ENCODE measurements at regions not wholly inside any gene's neighbourhood (a gene's known extent, or its start where the extent isn't known, plus 50 kb on each side); places are given as distances from the start of the nearest gene placed in this dataset.
"Not testable (repeated sequence)": the region's sequence is repeated elsewhere in the genome, so short reads cannot be mapped to it uniquely, and the experiment has no call there.

DNA sequence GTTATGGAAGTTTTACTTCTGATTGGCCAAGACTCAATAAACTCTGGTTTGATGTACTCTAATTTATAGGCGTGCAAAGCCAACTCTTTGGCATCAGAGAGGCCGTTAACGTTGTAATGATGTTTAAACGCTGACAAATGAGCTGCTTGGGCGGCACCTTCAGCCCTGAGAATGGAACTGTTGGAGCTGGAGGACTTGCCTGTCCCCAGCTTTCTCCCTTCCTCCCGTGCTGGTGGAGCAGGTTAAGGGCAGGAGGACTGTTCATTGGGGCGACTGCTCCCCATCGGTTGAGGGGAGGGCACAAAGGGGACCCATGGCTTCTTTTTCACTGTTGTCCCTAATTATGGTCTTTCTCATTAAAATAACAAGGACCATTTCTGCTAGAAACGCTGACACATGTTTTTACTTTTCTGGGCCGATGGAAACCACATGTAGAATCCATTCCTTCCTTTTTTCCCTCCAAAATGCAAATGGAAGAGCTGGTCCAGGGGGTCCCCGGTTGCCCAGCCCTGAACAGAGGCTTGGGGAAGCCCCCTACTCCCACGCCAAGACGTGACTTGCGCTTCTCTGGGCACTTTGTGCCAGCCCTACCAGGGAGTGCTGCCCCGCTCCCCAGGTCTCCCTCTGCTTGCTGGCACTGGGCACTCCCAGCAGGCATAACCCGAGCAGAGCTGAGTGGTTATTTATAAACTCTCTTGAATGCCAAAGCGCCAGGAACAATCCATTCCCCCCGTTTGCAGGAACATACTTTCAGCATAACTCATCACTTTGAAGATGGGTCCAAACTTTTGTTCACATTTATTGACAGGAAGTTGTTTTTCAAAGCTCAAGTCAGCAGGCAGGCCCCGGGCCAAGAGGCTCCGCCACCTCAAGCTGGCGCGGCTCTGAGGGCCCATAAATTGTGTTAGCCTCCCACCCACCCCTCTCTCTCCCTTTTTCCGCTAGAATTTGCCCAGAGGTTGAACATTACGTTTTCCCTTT lies 170.1 kb downstream of the ASB1 start:
- DNase-seq (ENCODE audit: low spot score in 2 of 2) (peak in 1 of 2 donors; percentile 52), FAIRE-seq (no peak)

DNA sequence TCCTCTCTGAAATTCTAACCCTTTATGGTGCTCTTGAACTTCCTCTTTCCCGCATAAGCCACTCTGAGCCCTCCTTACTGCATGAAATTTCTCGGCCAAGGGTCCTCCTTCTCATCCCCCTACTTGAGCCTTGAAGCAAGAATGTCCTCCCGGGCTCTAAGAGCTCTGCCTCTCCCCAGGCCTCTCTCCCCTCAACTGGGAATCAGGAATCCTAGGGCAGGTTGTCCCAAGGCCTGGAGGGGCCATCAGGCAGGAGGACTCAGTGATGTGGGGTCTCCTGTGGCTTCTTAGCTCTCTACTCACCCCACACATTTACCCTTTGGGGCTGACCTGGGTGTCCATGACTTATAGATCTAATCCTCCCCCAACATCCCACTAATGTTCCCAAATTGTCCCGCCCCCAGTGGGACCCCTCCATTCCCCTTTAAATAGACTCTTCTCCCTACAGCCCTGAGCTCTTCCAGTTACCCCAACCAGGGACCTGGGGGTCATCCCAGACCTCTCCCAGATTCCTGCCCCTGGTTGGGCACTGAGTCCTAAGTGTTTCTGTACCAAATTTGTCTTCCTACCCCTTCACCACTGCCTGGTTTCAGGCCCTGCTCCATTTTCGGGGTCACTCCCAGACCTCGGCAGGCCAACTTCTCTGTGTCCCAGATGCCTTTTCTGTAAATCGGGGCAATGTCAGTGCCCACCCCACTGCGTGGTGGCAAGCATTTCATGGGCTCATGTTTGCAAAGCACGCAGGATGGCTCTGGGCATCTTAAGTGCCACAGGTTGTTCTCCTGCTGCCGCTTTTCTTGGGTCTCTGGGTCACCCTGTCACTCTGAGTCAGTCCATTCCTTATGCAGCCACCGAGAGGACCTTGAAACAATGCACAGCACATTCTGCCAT lies 171.2 kb downstream of the ASB1 start:
- no peak for FAIRE-seq
- no peak for DNase-seq (ENCODE audit: low spot score in 2 of 2)

DNA sequence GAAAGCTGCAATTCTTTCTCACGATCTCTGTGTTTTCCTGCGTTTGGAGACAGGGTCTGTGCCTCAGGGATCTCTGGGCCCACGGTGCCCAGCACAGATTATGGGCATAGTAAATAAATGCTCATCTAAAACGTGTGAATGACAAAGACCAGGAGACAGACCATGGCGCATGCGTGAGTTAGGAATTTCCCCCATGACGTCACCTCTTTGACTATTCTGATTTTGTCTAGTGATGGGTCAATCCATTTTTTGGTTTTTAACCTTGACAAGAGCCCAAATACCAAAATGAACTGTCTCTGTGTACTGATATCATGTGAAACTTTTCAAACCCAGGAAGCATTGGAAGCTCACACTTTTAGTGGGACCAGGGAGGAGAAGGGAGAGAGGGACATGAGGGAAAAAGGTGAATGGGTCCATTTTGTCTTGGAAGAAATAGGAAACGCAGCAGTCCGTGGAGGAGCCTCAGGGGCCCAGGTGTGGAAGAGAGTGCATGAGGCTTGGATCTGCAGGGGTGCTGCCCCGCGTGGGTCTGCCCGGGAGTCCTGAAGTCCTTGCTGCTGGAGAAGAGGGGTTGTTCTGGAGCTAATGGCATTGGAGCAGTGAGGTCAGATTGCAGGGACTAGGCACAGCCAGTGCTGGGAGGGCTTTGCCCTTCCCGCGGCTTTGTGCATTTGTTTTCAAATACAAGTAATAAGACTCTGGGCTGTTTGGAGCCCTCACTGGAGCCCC lies 172.2 kb downstream of the ASB1 start:
- no peak for FAIRE-seq
- DNase-seq (ENCODE audit: low spot score in 2 of 2), result no peak

DNA sequence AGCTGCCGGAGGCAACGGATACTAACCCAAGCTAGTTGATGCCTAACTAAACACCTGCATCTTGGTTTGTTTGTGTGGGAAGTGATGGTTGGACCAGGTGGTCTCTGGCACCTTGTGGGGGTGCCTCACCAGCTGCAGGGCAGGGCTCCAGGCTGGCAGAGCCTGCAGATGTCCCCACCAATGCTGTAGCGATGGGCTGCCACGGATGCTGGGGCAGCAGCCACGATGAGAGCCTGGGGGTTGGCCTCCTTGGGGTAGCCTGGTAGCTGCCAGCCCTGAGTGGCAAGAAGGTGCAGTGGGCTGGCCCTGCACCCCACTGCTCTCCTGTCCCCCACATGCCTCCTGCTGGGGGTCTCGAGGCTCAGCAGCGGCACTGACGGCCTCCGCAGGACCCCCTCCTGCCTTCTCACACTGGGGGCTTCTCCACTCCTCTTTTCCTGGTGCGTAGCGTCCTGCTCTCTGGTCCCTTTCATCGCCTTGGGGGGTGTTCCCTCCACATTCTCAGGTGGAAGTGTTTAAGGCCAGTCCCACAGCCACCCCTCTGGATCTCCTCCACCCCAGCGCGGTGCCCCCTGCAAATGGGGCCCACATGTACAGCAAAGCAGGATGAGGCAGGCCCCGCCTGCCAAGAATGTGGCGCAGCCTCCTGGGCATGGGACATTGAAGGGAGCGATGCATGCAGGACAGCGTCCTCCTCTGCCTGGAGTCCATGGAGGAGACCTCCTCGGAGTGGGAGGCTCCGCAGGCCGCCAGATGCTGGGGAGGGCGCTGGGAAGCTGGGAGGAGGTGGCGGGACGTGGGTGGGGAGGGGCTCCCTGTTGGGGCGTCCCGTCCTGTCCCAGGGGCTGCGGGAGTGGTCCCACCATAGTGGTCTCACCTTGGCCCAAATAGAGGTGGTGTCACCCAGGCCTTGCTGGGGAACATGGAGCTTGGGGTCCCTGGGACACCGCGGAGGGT lies 173.1 kb downstream of the ASB1 start:
- no peak for DNase-seq (ENCODE audit: low spot score in 2 of 2)
- no peak for FAIRE-seq

DNA sequence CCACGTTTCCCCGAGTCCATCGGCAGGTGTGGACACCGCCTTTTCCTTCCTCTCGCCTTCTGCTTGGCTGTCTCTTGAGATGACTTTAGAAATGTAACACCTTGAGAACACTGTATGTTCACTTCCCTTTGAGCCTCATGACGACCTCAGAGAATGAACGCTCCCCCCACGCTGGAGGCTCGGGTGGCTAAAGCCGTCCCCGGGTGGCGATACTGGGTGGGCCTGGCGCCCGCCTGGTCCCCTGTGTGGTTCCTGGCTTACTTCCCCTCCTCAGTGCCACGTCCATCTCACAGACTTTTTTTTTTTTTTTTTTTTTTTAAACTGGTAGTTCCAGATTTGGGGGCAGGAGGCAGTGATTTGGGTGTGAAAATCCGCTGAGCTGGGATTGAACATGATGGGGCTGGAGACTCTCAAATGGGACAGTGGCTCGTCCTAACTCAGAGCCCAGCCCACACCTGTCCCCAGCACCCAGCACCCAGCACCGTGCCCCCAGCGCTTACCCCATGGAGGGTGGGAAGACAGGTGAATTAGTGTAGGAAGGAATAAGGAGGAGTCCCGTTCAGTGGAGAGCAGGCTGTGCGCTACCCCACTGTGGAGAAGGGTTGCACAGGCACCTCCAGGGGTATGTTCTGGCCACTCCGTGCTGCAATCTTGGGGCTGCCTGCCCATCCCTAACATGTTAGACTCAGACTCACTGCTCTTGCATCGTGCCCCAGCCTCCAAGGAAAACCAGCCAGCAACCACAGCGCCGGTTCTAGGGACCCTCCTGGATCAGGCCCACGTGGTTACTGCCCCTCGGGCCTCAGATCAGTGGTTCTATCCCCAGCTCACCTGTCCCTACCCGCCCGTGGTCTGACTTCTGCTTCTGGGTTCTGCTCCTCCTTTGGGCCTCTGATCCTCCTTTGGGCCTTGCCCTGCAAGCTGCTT lies 174.0 kb downstream of the ASB1 start:
- DNase-seq (ENCODE audit: low spot score in 2 of 2), result no peak
- FAIRE-seq, result no peak

DNA sequence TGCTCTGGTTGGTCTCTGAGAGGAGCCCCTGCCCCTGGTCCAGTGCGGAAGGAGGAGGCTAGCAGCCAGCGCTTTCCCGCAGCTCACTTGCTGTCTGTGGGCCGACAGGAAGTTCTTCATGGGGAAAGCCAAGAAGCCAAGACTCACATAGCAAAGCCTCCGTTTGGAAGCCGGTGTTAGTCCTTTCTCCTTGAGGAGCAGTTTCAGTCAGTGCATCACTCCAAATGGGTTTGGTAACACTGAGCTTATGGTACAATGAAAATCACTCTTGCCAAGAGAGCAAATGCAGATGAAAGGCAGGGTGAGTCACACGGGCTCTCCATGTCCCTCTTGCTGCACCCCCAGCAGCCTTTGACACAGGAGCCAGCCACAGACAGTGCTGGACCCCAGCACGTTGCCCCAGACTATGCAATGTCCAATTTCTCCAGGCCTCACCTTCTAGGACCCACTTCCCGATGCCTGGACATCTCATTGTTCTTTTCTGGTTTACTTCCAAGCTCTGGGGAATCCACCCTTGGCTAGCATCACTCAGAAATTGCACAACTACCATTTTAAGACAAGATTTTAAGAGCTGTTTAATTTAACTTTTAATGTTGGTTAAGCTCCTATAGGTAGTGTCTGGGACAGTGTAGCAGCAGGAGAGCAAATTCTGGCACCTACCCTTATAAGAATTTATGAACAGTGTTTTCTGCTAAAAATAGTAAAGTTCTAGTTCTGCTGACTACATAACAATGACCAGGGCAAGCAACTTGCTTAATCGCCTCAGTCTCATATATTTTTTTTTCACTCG lies 174.9 kb downstream of the ASB1 start:
- FAIRE-seq (no peak), DNase-seq (ENCODE audit: low spot score in 2 of 2) (no peak)

DNA sequence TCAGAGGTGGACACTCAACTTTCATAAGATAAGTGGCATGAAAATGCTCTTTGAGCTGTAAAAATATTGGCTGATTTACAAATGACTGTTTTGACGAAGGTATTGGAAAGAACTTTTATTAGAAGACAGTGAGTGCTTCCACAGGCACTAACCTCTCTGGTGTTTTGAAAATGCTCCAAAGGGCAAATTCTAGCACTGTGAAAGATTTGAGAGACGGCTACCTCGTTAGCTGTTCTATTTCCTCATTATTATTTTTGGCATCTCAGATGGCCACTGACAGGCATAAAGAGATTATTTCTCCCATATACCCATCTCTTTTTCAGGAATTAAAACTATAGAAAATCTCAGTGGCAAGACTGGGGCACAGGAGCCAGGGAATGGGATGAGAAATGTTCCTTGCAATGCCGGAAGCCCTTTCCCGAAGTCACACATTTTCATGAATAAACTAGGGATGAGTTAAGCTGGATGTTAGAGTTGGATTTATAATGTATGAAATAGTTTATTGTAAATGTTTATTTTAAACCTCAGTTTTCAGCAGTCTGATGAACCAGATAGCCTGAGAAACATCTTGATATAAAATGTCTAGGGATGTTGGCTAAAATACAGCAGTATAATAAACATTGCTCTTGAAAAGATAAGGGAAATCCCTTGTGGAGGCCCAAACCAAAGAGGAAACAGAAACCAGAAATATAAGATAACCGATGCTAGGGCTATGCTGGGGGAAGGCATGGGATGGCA lies 175.7 kb downstream of the ASB1 start:
- DNase-seq (ENCODE audit: low spot score in 2 of 2) (no peak), FAIRE-seq (no peak)

DNA sequence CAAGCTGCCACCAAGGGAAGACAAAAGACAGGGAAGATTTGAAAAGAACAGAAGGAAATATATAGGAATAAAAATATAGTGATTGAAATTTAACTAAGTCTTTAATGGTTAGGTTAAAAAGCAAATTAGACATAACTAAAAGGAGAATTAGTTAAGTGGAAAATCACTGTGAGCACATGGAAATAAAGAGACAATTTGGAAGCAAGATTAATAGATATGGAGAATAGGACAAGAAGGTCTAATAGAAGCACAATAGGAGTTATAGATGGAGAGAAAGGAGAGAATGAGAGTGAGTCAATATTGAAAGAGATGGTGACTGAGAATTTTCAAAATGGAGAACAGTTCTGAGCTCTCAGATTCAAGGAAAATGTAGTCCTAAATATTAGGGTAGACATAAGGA lies 176.9 kb downstream of the ASB1 start:
- DNase-seq (ENCODE audit: low spot score in 2 of 2) (no peak), FAIRE-seq (no peak)

DNA sequence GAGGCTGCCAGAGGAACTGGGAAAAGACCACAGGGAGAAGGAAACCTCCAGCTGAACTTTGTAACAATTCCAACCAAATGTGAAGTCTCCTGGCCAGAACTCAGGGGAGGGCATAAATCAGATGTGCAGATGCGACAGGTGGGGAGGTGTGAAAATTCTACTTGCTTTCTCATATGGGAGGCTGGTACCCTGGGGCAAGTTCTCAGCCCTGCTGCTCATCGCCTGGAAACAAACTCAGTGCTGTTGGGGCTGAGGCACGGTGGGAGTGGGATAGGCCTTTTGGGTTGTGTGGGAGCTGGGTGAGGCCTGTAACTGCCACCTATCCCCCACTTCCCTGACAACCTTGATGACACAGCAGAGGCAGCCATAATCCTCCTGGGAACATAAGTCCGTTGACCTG lies 179.6 kb downstream of the ASB1 start:
- DNase-seq (ENCODE audit: low spot score in 2 of 2) (no peak), FAIRE-seq (no peak)

DNA sequence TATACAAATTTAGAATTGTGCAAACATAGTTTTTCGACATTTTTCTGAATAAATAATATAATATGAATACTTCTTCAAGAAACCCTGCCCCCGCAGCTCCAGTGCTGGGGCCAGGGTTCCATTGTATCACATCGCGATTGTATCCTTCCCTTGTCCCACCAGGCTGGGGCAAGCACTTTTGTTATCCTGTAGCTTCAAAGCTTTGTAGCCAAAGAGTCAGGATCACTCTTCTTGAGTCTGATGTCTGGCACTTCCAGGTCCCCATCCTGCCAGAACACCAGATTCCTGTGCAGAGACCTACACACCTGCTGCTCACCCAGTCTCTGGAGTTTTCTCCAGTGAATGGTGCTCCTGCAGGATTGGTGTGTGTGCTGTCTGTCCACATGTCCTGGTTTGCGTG lies 186.9 kb downstream of the ASB1 start:
- DNase-seq (ENCODE audit: low spot score in 2 of 2) (no peak), FAIRE-seq (no peak)

DNA sequence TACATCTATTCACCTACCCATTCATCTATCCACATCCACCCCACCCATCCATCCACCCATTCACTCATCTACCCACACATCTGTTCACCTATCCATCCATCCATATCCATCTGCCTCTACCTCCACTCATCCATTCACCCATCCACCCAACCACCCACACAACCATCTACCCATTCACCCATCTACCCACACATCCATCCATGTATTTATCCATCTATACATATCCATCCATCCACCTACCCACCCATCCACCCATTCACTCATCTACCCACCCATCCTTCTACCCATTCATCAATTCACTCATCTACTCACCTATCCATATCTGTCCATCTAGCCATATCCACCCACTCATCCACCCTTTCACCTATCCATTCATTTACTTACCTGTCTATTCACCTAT lies 187.6 kb downstream of the ASB1 start:
- DNase-seq (ENCODE audit: low spot score in 2 of 2), result no peak
- FAIRE-seq, result no peak

DNA sequence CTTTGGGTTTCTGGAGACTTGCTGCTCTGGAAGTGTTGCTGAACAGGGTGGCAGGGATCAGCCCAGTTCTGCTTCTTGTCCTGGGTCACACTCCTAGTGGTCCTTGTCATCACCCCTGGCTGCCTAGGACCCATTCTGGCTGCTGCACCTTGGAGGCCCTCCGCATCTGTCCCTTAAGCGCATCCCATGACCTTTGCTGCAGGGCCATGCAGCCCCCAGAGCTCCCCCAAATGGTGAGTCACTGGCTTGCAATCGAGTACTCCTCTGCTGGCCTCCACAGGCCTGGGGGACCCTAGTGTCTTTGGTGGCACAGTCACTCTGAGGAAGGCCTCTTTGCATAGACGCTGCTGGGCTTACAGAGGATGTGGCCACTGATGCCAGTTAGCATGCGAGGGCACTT lies 188.5 kb downstream of the ASB1 start:
- DNase-seq (ENCODE audit: low spot score in 2 of 2) (no peak), FAIRE-seq (no peak)

DNA sequence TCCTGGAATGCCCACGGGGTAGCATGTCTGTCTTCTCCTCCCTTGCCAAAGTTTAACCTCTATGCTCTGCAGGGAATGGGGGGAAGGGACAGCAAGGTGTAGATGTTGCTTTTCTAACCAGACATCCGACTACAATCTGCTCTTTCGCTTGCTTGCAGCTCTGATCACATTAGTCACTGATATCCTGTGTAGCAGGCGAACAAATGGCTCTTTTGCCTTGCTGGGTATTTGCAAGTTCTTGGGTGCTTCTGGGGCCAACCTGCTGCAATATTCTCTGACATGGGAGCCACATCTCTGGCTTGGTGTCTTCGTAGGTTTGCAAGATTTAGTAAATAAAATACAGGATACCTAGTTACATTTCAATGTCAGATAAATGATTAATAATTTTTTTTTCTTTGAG lies 190.0 kb downstream of the ASB1 start:
- FAIRE-seq, result no peak
- DNase-seq (ENCODE audit: low spot score in 2 of 2), result no peak

DNA sequence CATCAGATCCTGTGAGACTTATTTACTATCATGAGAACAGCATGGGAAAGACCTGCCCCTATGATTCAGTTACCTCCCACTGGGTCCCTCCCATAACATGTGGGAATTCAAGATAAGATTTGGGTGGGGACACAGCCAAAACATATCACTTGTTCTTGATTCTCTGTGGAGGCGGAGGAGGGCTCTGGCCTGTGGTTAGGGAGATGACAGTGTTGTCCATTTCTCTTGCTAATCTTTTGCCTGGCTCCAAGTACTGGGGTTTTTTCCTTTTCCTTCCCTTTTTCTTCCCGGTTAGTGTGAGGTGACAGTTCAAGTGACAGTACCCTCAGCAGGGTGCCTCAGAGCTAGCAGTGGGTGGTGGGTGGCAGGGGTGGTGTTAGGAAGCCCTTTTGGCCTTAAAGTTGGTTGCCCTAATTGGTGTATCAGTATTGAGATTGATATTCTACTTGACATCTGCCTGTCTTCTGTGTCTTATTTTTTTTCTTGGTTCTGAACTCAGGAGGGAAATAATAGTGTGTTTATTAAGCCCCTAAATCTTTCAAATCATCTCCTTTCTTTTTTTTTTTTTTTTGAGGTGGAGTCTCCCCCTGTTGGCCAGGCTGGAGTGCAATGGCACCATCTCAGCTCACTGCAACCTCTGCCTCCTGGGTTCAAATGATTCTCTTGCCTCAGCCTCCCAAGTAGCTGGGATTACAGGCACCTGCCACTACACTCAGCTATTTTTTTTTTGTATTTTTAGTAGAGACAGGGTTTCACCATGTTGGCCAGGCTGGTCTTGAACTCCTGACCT lies 192.0 kb downstream of the ASB1 start:
- not testable (repeated sequence) for DNase-seq (ENCODE audit: low spot score in 2 of 2); FAIRE-seq

DNA sequence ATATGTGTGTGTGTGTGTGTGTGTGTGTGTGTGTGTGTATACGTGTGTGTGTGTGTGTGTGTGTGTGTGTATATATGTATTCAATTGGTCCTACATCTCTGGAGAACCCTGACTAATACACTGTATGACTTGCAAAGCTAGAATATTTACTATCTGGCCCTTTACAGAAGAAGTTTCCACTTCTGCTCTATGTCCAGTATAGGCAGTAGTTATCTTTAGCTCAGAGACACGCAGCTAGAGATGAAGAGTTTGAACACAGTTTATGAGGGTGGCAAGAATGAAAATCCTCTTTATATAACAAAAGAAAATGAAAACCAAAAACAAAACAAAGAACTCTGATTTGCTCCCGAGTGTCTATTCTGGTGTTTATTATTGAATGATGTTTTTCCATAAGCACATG lies 201.2 kb downstream of the ASB1 start:
- DNase-seq (ENCODE audit: low spot score in 2 of 2) (no peak), FAIRE-seq (no peak)

DNA sequence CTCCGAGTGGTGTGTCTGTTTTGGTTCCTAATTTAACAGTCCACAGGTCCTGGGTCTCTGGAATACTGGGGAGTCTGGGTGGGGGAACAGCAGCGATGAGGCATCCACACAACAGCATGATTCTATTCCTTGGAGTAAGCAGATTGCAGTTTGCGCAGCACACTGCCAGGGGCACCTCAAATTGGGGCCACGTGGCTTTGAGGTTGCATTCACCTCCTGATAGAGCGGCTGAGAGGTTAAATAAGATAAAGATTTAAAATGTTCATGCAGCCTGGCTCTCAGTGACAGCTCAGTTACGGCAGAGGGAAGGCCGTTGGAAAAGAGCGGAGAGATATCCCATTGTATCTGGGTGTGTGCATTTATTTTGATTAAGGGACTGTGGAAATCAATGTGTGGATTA lies 202.3 kb downstream of the ASB1 start:
- no peak for DNase-seq (ENCODE audit: low spot score in 2 of 2)
- no peak for FAIRE-seq

Measured in frontal cortex (tissue), 3 donors.